ENCODE measurements at regions not wholly inside any gene's neighbourhood (a gene's known extent, or its start where the extent isn't known, plus 50 kb on each side); places are given as distances from the start of the nearest gene placed in this dataset.

DNA sequence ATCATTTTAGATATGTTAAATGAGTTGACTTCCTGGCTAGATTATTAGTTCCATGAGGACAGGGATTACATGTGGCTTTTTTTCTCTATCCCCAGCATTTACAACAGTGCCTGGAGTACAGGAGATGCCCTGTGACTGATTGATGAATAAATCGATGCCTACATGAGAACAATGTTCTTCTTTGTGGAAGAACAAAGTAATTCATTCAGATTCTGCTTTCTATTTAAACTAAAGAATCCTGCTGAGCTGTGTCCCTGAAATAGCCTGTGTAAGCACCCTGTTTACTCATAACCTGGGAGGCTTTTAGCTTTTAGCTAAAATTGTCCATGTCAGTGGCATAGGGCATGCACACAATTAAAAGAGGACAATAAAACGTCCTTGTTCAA, 125.1 kb upstream of the BTBD3 start:
- Histone ChIP-seq H3K4me1 (ENCODE audit: control insufficient read depth, insufficient read depth, low read depth, low read length) (peaks cover 5% of the 10 kb centered on the region), H3K4me3 (ENCODE audit: insufficient read depth in 1 of 2, low read depth in 1 of 2, low read length in 2 of 2) (no peak overlapping the region), H2BK5ac (ENCODE audit: low read depth, low read length, poor library complexity, severe bottlenecking) (no peak overlapping the region), H3K79me1 (replicated peaks; ENCODE audit: low read length, poor library complexity, severe bottlenecking) (no peaks in the 10 kb centered on the region), H3K4ac (ENCODE audit: low read depth in 1 of 2, low read length in 2 of 2) (no peak overlapping the region), H3K36me3 (ENCODE audit: control insufficient read depth in 1 of 2, insufficient read depth in 2 of 2, low read depth in 1 of 2, low read length in 2 of 2) (no peaks in the 10 kb centered on the region), H2AFZ (ENCODE audit: low read depth, low read length) (no peak overlapping the region), H4K91ac (ENCODE audit: low read length) (no peak overlapping the region), H3K27me3 (ENCODE audit: control insufficient read depth in 1 of 2, insufficient read depth in 1 of 2, low read length in 2 of 2) (no peaks in the 10 kb centered on the region), H2AK5ac (ENCODE audit: low read length, severe bottlenecking) (no peak overlapping the region), H3K23ac (ENCODE audit: low read length in 2 of 2) (no peak overlapping the region), H4K8ac (ENCODE audit: low read length) (no peak overlapping the region), H2BK120ac (ENCODE audit: low read depth, low read length) (no peak overlapping the region), H2BK12ac (ENCODE audit: low read length in 2 of 2) (no peak overlapping the region), H3K9ac (ENCODE audit: low read length) (no peak overlapping the region), H3K9me3 (ENCODE audit: control insufficient read depth, low read length) (no peaks in the 10 kb centered on the region), H3K18ac (ENCODE audit: low read depth in 1 of 2, low read length in 2 of 2) (no peak overlapping the region), H2BK15ac (ENCODE audit: low read depth, poor library complexity, severe bottlenecking) (no peak overlapping the region), H3K14ac (ENCODE audit: low read length in 2 of 2) (no peak overlapping the region), H3K27ac (ENCODE audit: low read length, poor library complexity, severe bottlenecking) (no peak overlapping the region), H3K4me2 (ENCODE audit: low read length, poor library complexity, severe bottlenecking) (no peak overlapping the region)
- 29% methylated on average over 1 of the region's 2 CpGs for WGBS
- no peak for DNase-seq

GRCh38 chr20:11794525-11794924, 123.2 kb upstream of the BTBD3 start:
- H3K36me3 ChIP-seq (ENCODE audit: control insufficient read depth in 1 of 2, insufficient read depth in 2 of 2, low read depth in 1 of 2, low read length in 2 of 2) = no peaks in the 10 kb centered on the region
- H3K4me2 ChIP-seq (ENCODE audit: low read length, poor library complexity, severe bottlenecking) = no peak overlapping the region
- H4K91ac ChIP-seq (ENCODE audit: low read length) = no peak overlapping the region
- no peak overlapping the region for H2BK12ac ChIP-seq (ENCODE audit: low read length in 2 of 2)
- no peaks in the 10 kb centered on the region for H3K9me3 ChIP-seq (ENCODE audit: control insufficient read depth, low read length)
- H3K23ac ChIP-seq (ENCODE audit: low read length in 2 of 2) = no peak overlapping the region
- H2AFZ ChIP-seq (ENCODE audit: low read depth, low read length) = no peak overlapping the region
- H3K4me1 ChIP-seq (ENCODE audit: control insufficient read depth, insufficient read depth, low read depth, low read length) = peaks cover 5% of the 10 kb centered on the region
- no peak overlapping the region for H3K4me3 ChIP-seq (ENCODE audit: insufficient read depth in 1 of 2, low read depth in 1 of 2, low read length in 2 of 2)
- no peak overlapping the region for H2BK15ac ChIP-seq (ENCODE audit: low read depth, poor library complexity, severe bottlenecking)
- H3K79me1 ChIP-seq (replicated peaks; ENCODE audit: low read length, poor library complexity, severe bottlenecking) = no peaks in the 10 kb centered on the region
- H3K27ac ChIP-seq (ENCODE audit: low read length, poor library complexity, severe bottlenecking) = no peak overlapping the region
- H3K27me3 ChIP-seq (ENCODE audit: control insufficient read depth in 1 of 2, insufficient read depth in 1 of 2, low read length in 2 of 2) = no peaks in the 10 kb centered on the region
- no peak overlapping the region for H3K4ac ChIP-seq (ENCODE audit: low read depth in 1 of 2, low read length in 2 of 2)
- H3K14ac ChIP-seq (ENCODE audit: low read length in 2 of 2) = no peak overlapping the region
- no peak overlapping the region for H2BK120ac ChIP-seq (ENCODE audit: low read depth, low read length)
- no peak overlapping the region for H3K18ac ChIP-seq (ENCODE audit: low read depth in 1 of 2, low read length in 2 of 2)
- 98% methylated on average over 3 of the region's 3 CpGs for WGBS
- H2AK5ac ChIP-seq (ENCODE audit: low read length, severe bottlenecking) = no peak overlapping the region
- no peak for DNase-seq
- H3K9ac ChIP-seq (ENCODE audit: low read length) = no peak overlapping the region
- no peak overlapping the region for H2BK5ac ChIP-seq (ENCODE audit: low read depth, low read length, poor library complexity, severe bottlenecking)
- no peak overlapping the region for H4K8ac ChIP-seq (ENCODE audit: low read length)

- no peak for DNase-seq
- H3K27ac ChIP-seq (ENCODE audit: low read length, poor library complexity, severe bottlenecking) = no peak overlapping the region
- no peak overlapping the region for H3K9ac ChIP-seq (ENCODE audit: low read length)
Observed at GRCh38 chr20:11795071-11795615, 122.5 kb upstream of the BTBD3 start.

GRCh38 chr20:11796026-11796425, 121.7 kb upstream of the BTBD3 start:
- peak overlapping the region; percentile 1 for H3K27ac ChIP-seq (ENCODE audit: low read length, poor library complexity, severe bottlenecking)
- H3K9me3 ChIP-seq (ENCODE audit: control insufficient read depth, low read length) = no peaks in the 10 kb centered on the region
- H2BK120ac ChIP-seq (ENCODE audit: low read depth, low read length) = no peak overlapping the region
- H3K18ac ChIP-seq (ENCODE audit: low read depth in 1 of 2, low read length in 2 of 2) = no peak overlapping the region
- H3K9ac ChIP-seq (ENCODE audit: low read length) = no peak overlapping the region
- H3K27me3 ChIP-seq (ENCODE audit: control insufficient read depth in 1 of 2, insufficient read depth in 1 of 2, low read length in 2 of 2) = no peaks in the 10 kb centered on the region
- H3K23ac ChIP-seq (ENCODE audit: low read length in 2 of 2) = no peak overlapping the region
- peaks cover 5% of the 10 kb centered on the region for H3K4me1 ChIP-seq (ENCODE audit: control insufficient read depth, insufficient read depth, low read depth, low read length)
- no peak overlapping the region for H3K4me3 ChIP-seq (ENCODE audit: insufficient read depth in 1 of 2, low read depth in 1 of 2, low read length in 2 of 2)
- H4K91ac ChIP-seq (ENCODE audit: low read length) = no peak overlapping the region
- peak; percentile 70 for DNase-seq
- no peak overlapping the region for H2AK5ac ChIP-seq (ENCODE audit: low read length, severe bottlenecking)
- H2AFZ ChIP-seq (ENCODE audit: low read depth, low read length) = no peak overlapping the region
- H2BK5ac ChIP-seq (ENCODE audit: low read depth, low read length, poor library complexity, severe bottlenecking) = no peak overlapping the region
- no peak overlapping the region for H3K14ac ChIP-seq (ENCODE audit: low read length in 2 of 2)
- no peak overlapping the region for H4K8ac ChIP-seq (ENCODE audit: low read length)
- H2BK12ac ChIP-seq (ENCODE audit: low read length in 2 of 2) = no peak overlapping the region
- H3K79me1 ChIP-seq (replicated peaks; ENCODE audit: low read length, poor library complexity, severe bottlenecking) = no peaks in the 10 kb centered on the region
- no peak overlapping the region for H3K4me2 ChIP-seq (ENCODE audit: low read length, poor library complexity, severe bottlenecking)
- H3K36me3 ChIP-seq (ENCODE audit: control insufficient read depth in 1 of 2, insufficient read depth in 2 of 2, low read depth in 1 of 2, low read length in 2 of 2) = no peaks in the 10 kb centered on the region
- H2BK15ac ChIP-seq (ENCODE audit: low read depth, poor library complexity, severe bottlenecking) = no peak overlapping the region
- WGBS = 6% methylated on average over 3 of the region's 4 CpGs
- no peak overlapping the region for H3K4ac ChIP-seq (ENCODE audit: low read depth in 1 of 2, low read length in 2 of 2)

More at GRCh38 chr20:11795071-11795615, 122.5 kb upstream of the BTBD3 start:
- Histone ChIP-seq H3K4me1 (ENCODE audit: control insufficient read depth, insufficient read depth, low read depth, low read length) (peaks cover 5% of the 10 kb centered on the region), H4K91ac (ENCODE audit: low read length) (no peak overlapping the region), H2AFZ (ENCODE audit: low read depth, low read length) (no peak overlapping the region), H3K4me2 (ENCODE audit: low read length, poor library complexity, severe bottlenecking) (no peak overlapping the region), H4K8ac (ENCODE audit: low read length) (no peak overlapping the region), H3K79me1 (replicated peaks; ENCODE audit: low read length, poor library complexity, severe bottlenecking) (no peaks in the 10 kb centered on the region), H3K4me3 (ENCODE audit: insufficient read depth in 1 of 2, low read depth in 1 of 2, low read length in 2 of 2) (no peak overlapping the region), H2AK5ac (ENCODE audit: low read length, severe bottlenecking) (peak overlapping the region; percentile 17), H3K4ac (ENCODE audit: low read depth in 1 of 2, low read length in 2 of 2) (no peak overlapping the region), H3K27me3 (ENCODE audit: control insufficient read depth in 1 of 2, insufficient read depth in 1 of 2, low read length in 2 of 2) (no peaks in the 10 kb centered on the region), H2BK15ac (ENCODE audit: low read depth, poor library complexity, severe bottlenecking) (no peak overlapping the region), H3K36me3 (ENCODE audit: control insufficient read depth in 1 of 2, insufficient read depth in 2 of 2, low read depth in 1 of 2, low read length in 2 of 2) (no peaks in the 10 kb centered on the region), H2BK120ac (ENCODE audit: low read depth, low read length) (no peak overlapping the region), H3K9me3 (ENCODE audit: control insufficient read depth, low read length) (no peaks in the 10 kb centered on the region), H2BK5ac (ENCODE audit: low read depth, low read length, poor library complexity, severe bottlenecking) (no peak overlapping the region), H3K23ac (ENCODE audit: low read length in 2 of 2) (no peak overlapping the region), H2BK12ac (ENCODE audit: low read length in 2 of 2) (peak overlapping the region in 1 of 2 experiments; percentile 18), H3K14ac (ENCODE audit: low read length in 2 of 2) (no peak overlapping the region), H3K18ac (ENCODE audit: low read depth in 1 of 2, low read length in 2 of 2) (no peak overlapping the region)
- WGBS = 91% methylated on average over 6 of the region's 8 CpGs

Measured in mesenchymal stem cell (in vitro differentiated cells and primary cell).